ENCODE measurements at regions not wholly inside any gene's neighbourhood (a gene's known extent, or its start where the extent isn't known, plus 50 kb on each side); places are given as distances from the start of the nearest gene placed in this dataset.

- no peak for TF ChIP-seq EZH2 (IDR thresholded peaks at IDR 0.05; ENCODE audit: borderline replicate concordance, low read length)
- TF ChIP-seq, protein P1, sequence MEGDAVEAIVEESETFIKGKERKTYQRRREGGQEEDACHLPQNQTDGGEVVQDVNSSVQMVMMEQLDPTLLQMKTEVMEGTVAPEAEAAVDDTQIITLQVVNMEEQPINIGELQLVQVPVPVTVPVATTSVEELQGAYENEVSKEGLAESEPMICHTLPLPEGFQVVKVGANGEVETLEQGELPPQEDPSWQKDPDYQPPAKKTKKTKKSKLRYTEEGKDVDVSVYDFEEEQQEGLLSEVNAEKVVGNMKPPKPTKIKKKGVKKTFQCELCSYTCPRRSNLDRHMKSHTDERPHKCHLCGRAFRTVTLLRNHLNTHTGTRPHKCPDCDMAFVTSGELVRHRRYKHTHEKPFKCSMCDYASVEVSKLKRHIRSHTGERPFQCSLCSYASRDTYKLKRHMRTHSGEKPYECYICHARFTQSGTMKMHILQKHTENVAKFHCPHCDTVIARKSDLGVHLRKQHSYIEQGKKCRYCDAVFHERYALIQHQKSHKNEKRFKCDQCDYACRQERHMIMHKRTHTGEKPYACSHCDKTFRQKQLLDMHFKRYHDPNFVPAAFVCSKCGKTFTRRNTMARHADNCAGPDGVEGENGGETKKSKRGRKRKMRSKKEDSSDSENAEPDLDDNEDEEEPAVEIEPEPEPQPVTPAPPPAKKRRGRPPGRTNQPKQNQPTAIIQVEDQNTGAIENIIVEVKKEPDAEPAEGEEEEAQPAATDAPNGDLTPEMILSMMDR (IDR thresholded peaks at IDR 0.05; ENCODE audit: low read length) = no peak
Observed at GRCh38 chr9:89822996-89823395, 218.2 kb downstream of the GADD45G start.

Measured in OCI-LY1 (cell line).